Adipocyte (in vitro differentiated cells): ENCODE measurements at regions not wholly inside any gene's neighbourhood (a gene's known extent, or its start where the extent isn't known, plus 50 kb on each side); places are given as distances from the start of the nearest gene placed in this dataset.

Experiments
- DNase-seq: peaks from one replicate; pipeline ENCODE4 v3.0.0-alpha.2; 2015; ENCODE audit warnings: low read depth
- H3K27me3 ChIP-seq: replicated peaks from 2 replicates; pipeline ENCODE4 v1.7.0; 2013; ENCODE audit warnings: mild to moderate bottlenecking, low read length, moderate library complexity; ENCODE audit not compliant: control insufficient read depth, insufficient read depth
- H3K36me3 ChIP-seq: 2 replicates; pipeline ENCODE4 v1.7.0; 2013; ENCODE audit warnings: low read length, mild to moderate bottlenecking, moderate library complexity; ENCODE audit not compliant: control insufficient read depth, insufficient read depth, severe bottlenecking
- H3K4me1 ChIP-seq: 2 replicates; pipeline ENCODE4 v1.7.0; 2013; ENCODE audit warnings: mild to moderate bottlenecking, low read length, moderate library complexity; ENCODE audit not compliant: control insufficient read depth, insufficient read depth
- H3K4me3 ChIP-seq: 2 replicates; pipeline ENCODE4 v1.7.0; 2013; ENCODE audit warnings: mild to moderate bottlenecking, low read length, moderate library complexity
- H3K9ac ChIP-seq: 2 replicates; pipeline ENCODE4 v1.7.0; 2013; ENCODE audit warnings: mild to moderate bottlenecking, low read length, moderate library complexity
- H3K9me3 ChIP-seq: 2 replicates; pipeline ENCODE4 v1.7.0; 2013; ENCODE audit warnings: mild to moderate bottlenecking, low read length, moderate library complexity; ENCODE audit not compliant: control insufficient read depth

GRCh38 chr7:131848033-131848432, 291.6 kb upstream of the PODXL start:
- Histone ChIP-seq H3K36me3 (no peaks in the 10 kb centered on the region), H3K9me3 (no peaks in the 10 kb centered on the region), H3K9ac (no peak overlapping the region), H3K4me1 (no peaks in the 10 kb centered on the region), H3K27me3 (peaks cover 35% of the 10 kb centered on the region), H3K4me3 (no peak overlapping the region)
- DNase-seq = no peak

- DNase-seq = no peak
- H3K9ac ChIP-seq = no peak overlapping the region
- no peaks in the 10 kb centered on the region for H3K36me3 ChIP-seq
- H3K4me1 ChIP-seq = no peaks in the 10 kb centered on the region
- H3K27me3 ChIP-seq = peaks cover 35% of the 10 kb centered on the region
- no peak overlapping the region for H3K4me3 ChIP-seq
- H3K9me3 ChIP-seq = no peaks in the 10 kb centered on the region
Observed at GRCh38 chr7:131845573-131846314, 289.3 kb upstream of the PODXL start.

- Histone ChIP-seq H3K4me3 (no peak overlapping the region), H3K9ac (no peak overlapping the region), H3K4me1 (no peaks in the 10 kb centered on the region), H3K36me3 (no peaks in the 10 kb centered on the region), H3K27me3 (peaks cover 28% of the 10 kb centered on the region), H3K9me3 (no peaks in the 10 kb centered on the region)
- DNase-seq = no peak
Observed at GRCh38 chr7:131844369-131844768, 287.9 kb upstream of the PODXL start.

GRCh38 chr7:131843898-131844331, 287.5 kb upstream of the PODXL start:
- H3K36me3 ChIP-seq = no peaks in the 10 kb centered on the region
- H3K9me3 ChIP-seq = no peaks in the 10 kb centered on the region
- no peak overlapping the region for H3K4me3 ChIP-seq
- DNase-seq = no peak
- no peak overlapping the region for H3K9ac ChIP-seq
- no peaks in the 10 kb centered on the region for H3K4me1 ChIP-seq
- peaks cover 30% of the 10 kb centered on the region for H3K27me3 ChIP-seq

GRCh38 chr7:131839967-131840690, 283.7 kb upstream of the PODXL start:
- no peak for DNase-seq
- no peaks in the 10 kb centered on the region for H3K9me3 ChIP-seq
- H3K4me3 ChIP-seq = no peak overlapping the region
- H3K36me3 ChIP-seq = no peaks in the 10 kb centered on the region
- H3K9ac ChIP-seq = no peak overlapping the region
- H3K4me1 ChIP-seq = no peaks in the 10 kb centered on the region
- H3K27me3 ChIP-seq = peaks cover 35% of the 10 kb centered on the region

- no peaks in the 10 kb centered on the region for H3K36me3 ChIP-seq
- no peak overlapping the region for H3K4me3 ChIP-seq
- no peaks in the 10 kb centered on the region for H3K4me1 ChIP-seq
- H3K9ac ChIP-seq = no peak overlapping the region
- H3K9me3 ChIP-seq = no peaks in the 10 kb centered on the region
- DNase-seq = no peak
- H3K27me3 ChIP-seq = peaks cover 62% of the 10 kb centered on the region
Observed at GRCh38 chr7:131836733-131837132, 280.3 kb upstream of the PODXL start.

- Histone ChIP-seq H3K4me1 (no peaks in the 10 kb centered on the region), H3K4me3 (no peak overlapping the region), H3K9ac (no peak overlapping the region), H3K9me3 (no peaks in the 10 kb centered on the region), H3K36me3 (no peaks in the 10 kb centered on the region), H3K27me3 (peaks cover 74% of the 10 kb centered on the region)
- no peak for DNase-seq
Observed at GRCh38 chr7:131835141-131835540, 278.7 kb upstream of the PODXL start.

- peaks cover 77% of the 10 kb centered on the region for H3K27me3 ChIP-seq
- H3K9me3 ChIP-seq = peaks cover 7% of the 10 kb centered on the region
- no peak overlapping the region for H3K4me3 ChIP-seq
- no peaks in the 10 kb centered on the region for H3K36me3 ChIP-seq
- H3K9ac ChIP-seq = no peak overlapping the region
- no peak for DNase-seq
- H3K4me1 ChIP-seq = no peaks in the 10 kb centered on the region
Observed at GRCh38 chr7:131830681-131831080, 274.3 kb upstream of the PODXL start.

- peaks cover 72% of the 10 kb centered on the region for H3K27me3 ChIP-seq
- H3K4me3 ChIP-seq = no peak overlapping the region
- no peaks in the 10 kb centered on the region for H3K4me1 ChIP-seq
- no peaks in the 10 kb centered on the region for H3K36me3 ChIP-seq
- H3K9ac ChIP-seq = no peak overlapping the region
- DNase-seq = no peak
- peaks cover 7% of the 10 kb centered on the region for H3K9me3 ChIP-seq
Observed at GRCh38 chr7:131829947-131830558, 273.6 kb upstream of the PODXL start.

GRCh38 chr7:131827421-131827820, 271.0 kb upstream of the PODXL start:
- H3K9ac ChIP-seq = no peak overlapping the region
- H3K4me3 ChIP-seq = no peak overlapping the region
- peaks cover 52% of the 10 kb centered on the region for H3K27me3 ChIP-seq
- no peaks in the 10 kb centered on the region for H3K36me3 ChIP-seq
- no peaks in the 10 kb centered on the region for H3K4me1 ChIP-seq
- H3K9me3 ChIP-seq = peaks cover 7% of the 10 kb centered on the region
- DNase-seq = no peak

- DNase-seq = no peak
- Histone ChIP-seq H3K36me3 (no peaks in the 10 kb centered on the region), H3K4me3 (no peak overlapping the region), H3K4me1 (no peaks in the 10 kb centered on the region), H3K9me3 (peaks cover 7% of the 10 kb centered on the region), H3K9ac (no peak overlapping the region), H3K27me3 (peaks cover 47% of the 10 kb centered on the region)
Observed at GRCh38 chr7:131826960-131827359, 270.5 kb upstream of the PODXL start.
